ENCODE measurements at regions not wholly inside any gene's neighbourhood (a gene's known extent, or its start where the extent isn't known, plus 50 kb on each side); places are given as distances from the start of the nearest gene placed in this dataset.

DNA sequence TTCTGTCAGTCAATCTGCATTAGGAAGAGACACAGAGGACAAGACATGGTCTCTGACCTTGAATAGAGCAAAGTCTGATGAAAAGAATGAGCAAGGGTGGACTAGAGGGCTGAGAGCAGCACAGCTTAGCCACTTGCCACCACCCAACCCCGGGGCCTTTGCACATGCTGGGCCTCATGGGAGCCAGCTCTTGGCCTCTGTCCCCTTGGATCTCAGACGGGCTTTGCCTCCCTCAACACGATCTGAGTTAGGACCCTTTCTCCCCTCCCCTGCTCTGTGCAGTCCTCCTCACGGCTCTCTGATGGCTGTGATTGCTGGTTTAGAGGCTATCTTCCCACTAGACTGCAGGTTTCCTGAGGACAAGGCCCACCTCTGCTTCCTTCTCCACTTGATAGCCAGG, 131.6 kb upstream of the B3GAT1 start:
- peaks cover 35% of the 10 kb centered on the region for H3K27me3 Mint-ChIP-seq (ENCODE audit: low read depth)
- TF ChIP-seq, protein P1, sequence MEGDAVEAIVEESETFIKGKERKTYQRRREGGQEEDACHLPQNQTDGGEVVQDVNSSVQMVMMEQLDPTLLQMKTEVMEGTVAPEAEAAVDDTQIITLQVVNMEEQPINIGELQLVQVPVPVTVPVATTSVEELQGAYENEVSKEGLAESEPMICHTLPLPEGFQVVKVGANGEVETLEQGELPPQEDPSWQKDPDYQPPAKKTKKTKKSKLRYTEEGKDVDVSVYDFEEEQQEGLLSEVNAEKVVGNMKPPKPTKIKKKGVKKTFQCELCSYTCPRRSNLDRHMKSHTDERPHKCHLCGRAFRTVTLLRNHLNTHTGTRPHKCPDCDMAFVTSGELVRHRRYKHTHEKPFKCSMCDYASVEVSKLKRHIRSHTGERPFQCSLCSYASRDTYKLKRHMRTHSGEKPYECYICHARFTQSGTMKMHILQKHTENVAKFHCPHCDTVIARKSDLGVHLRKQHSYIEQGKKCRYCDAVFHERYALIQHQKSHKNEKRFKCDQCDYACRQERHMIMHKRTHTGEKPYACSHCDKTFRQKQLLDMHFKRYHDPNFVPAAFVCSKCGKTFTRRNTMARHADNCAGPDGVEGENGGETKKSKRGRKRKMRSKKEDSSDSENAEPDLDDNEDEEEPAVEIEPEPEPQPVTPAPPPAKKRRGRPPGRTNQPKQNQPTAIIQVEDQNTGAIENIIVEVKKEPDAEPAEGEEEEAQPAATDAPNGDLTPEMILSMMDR (IDR thresholded peaks at IDR 0.05; ENCODE audit: unreplicated experiment in 3 of 3) = no peak
- no peaks in the 10 kb centered on the region for H3K4me1 Mint-ChIP-seq

DNA sequence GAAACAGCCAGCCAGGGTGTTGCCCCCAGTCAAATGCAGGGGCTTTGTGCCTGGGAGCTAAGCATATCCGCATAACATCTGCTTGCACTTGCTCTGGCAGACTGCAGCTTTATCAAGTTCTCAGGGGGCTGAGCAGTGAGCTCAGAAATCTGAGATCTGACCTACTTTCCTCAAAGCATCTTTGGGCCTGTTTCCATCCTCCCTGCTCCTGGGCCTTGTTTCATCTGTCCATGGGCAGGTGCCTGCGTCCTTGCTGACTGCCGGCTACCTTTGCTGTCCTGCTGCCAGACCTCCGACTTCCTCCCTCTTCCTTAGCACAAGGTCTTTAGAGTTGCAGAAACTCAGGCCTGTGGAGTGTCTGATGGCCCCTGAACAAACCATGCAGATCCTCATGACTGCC, 131.2 kb upstream of the B3GAT1 start:
- TF ChIP-seq, protein P1 (IDR thresholded peaks at IDR 0.05; ENCODE audit: unreplicated experiment in 3 of 3) = no peak

More for the DNA sequence above, 131.6 kb upstream of the B3GAT1 start:
- Mint-ChIP-seq H3K4me3 (no peak overlapping the region), H3K27ac (no peak overlapping the region), H3K36me3 (ENCODE audit: low read depth) (no peaks in the 10 kb centered on the region), H3K9me3 (peaks cover 7% of the 10 kb centered on the region)

DNA sequence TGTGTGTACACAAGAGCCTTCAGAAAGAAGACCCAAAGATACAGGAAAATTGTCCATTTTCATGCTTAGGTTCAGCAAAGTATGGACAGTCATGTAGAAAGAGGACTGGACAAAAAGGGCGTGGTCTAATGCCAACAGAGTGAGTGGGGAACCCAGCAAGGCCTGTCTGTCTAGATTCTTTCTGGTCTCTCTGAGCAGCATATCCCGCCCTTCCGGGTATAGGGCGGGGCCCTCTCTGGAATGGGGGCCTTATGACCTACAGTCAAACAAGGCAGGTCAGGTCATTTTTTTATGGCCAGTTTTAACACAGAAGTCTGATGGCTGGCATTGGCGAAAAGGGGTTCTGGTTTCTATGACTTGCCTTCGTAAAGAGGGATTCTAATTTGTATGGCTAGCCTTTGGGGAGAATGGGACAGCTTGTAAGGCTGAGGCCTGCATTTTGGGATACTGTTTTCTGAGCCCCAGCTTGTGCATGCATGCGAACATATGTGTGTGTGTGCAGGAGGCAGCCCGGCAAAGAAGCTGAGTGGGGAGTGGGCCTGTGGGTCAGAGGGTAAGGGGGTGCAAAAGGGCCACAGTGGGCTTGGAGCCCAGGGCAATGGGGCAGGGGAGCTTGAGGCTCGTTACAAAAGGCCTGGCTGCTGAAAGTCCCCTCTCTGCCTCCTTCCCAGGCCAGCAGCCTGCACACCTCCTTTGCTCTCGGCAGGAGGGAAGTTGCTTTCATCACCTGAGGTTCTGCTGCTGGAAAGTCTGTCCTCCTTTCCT, 130.5 kb upstream of the B3GAT1 start:
- Mint-ChIP-seq H3K27ac (no peak overlapping the region), H3K4me3 (no peak overlapping the region), H3K9me3 (peaks cover 4% of the 10 kb centered on the region), H3K27me3 (ENCODE audit: low read depth) (peaks cover 43% of the 10 kb centered on the region), H3K36me3 (ENCODE audit: low read depth) (no peaks in the 10 kb centered on the region), H3K4me1 (no peaks in the 10 kb centered on the region)
- TF ChIP-seq, protein P1 (IDR thresholded peaks at IDR 0.05; ENCODE audit: unreplicated experiment in 3 of 3) = no peak

More for the DNA sequence above, 131.2 kb upstream of the B3GAT1 start:
- Mint-ChIP-seq H3K4me3 (no peak overlapping the region), H3K4me1 (no peaks in the 10 kb centered on the region), H3K36me3 (ENCODE audit: low read depth) (no peaks in the 10 kb centered on the region), H3K9me3 (peaks cover 4% of the 10 kb centered on the region), H3K27me3 (ENCODE audit: low read depth) (peaks cover 39% of the 10 kb centered on the region), H3K27ac (no peak overlapping the region)

DNA sequence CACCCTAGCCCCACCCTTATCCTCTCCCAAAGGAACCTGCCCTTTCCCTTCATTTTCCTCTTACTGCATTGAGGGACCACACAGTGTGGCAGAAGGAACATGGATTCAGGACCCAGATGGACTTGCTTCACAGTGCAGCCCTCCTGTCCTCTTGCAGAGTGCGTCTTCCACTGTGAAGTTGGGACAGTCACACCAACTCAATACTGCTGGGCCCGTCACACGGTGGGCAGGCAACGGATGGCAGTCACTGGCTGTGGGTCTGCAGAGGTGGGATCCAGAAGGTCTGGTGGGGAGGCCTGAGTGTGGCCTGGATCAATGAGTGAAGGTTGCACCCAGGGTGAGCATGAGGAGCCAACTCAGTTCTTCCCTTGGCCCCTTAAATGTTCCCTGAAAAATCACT, 129.9 kb upstream of the B3GAT1 start:
- Mint-ChIP-seq H3K4me3 (no peak overlapping the region), H3K4me1 (no peaks in the 10 kb centered on the region), H3K27ac (no peak overlapping the region), H3K36me3 (ENCODE audit: low read depth) (no peaks in the 10 kb centered on the region), H3K27me3 (ENCODE audit: low read depth) (peaks cover 49% of the 10 kb centered on the region), H3K9me3 (peaks cover 4% of the 10 kb centered on the region)
- TF ChIP-seq, protein P1 (IDR thresholded peaks at IDR 0.05; ENCODE audit: unreplicated experiment in 3 of 3) = no peak

- no peaks in the 10 kb centered on the region for H3K36me3 Mint-ChIP-seq (ENCODE audit: low read depth)
- peaks cover 49% of the 10 kb centered on the region for H3K27me3 Mint-ChIP-seq (ENCODE audit: low read depth)
- H3K4me3 Mint-ChIP-seq = no peak overlapping the region
- no peak overlapping the region for H3K27ac Mint-ChIP-seq
- TF ChIP-seq, protein P1 (IDR thresholded peaks at IDR 0.05; ENCODE audit: unreplicated experiment in 3 of 3) = no peak
- no peaks in the 10 kb centered on the region for H3K4me1 Mint-ChIP-seq
- peaks cover 4% of the 10 kb centered on the region for H3K9me3 Mint-ChIP-seq
Measured at GRCh38 chr11:134541355-134541754, 129.3 kb upstream of the B3GAT1 start.

- TF ChIP-seq, protein P1 (IDR thresholded peaks at IDR 0.05; ENCODE audit: unreplicated experiment in 3 of 3) = no peak
- H3K4me3 Mint-ChIP-seq = no peak overlapping the region
- no peaks in the 10 kb centered on the region for H3K36me3 Mint-ChIP-seq (ENCODE audit: low read depth)
- peaks cover 48% of the 10 kb centered on the region for H3K27me3 Mint-ChIP-seq (ENCODE audit: low read depth)
- H3K9me3 Mint-ChIP-seq = peaks cover 4% of the 10 kb centered on the region
- no peak overlapping the region for H3K27ac Mint-ChIP-seq
- H3K4me1 Mint-ChIP-seq = no peaks in the 10 kb centered on the region
Measured at GRCh38 chr11:134539285-134539684, 127.2 kb upstream of the B3GAT1 start.

Measured in nephron (organoid).